IPS-18c (cell line): ENCODE measurements at regions not wholly inside any gene's neighbourhood (a gene's known extent, or its start where the extent isn't known, plus 50 kb on each side); places are given as distances from the start of the nearest gene placed in this dataset.

Experiments used
- H3K4me3 ChIP-seq: 2 replicates; pipeline ENCODE4 v1.7.0; 2013; ENCODE audit warnings: low read depth, mild to moderate bottlenecking, low read length, moderate library complexity; ENCODE audit not compliant: insufficient read depth
- H3K9me3 ChIP-seq: one replicate; pipeline ENCODE4 v1.6.1; 2013; ENCODE audit warnings: mild to moderate bottlenecking, low read length, moderate library complexity; ENCODE audit not compliant: control insufficient read depth, insufficient read depth

GRCh38 chr2:128628206-128628605 lies 309.5 kb upstream of the HS6ST1 start:
- Histone ChIP-seq H3K4me3 (no peak overlapping the region), H3K9me3 (no peaks in the 10 kb centered on the region)

GRCh38 chr2:128628996-128629395 lies 310.3 kb upstream of the HS6ST1 start:
- Histone ChIP-seq H3K9me3 (no peaks in the 10 kb centered on the region), H3K4me3 (no peak overlapping the region)

GRCh38 chr2:128630974-128631697 lies 312.5 kb upstream of the HS6ST1 start:
- no peaks in the 10 kb centered on the region for H3K9me3 ChIP-seq
- no peak overlapping the region for H3K4me3 ChIP-seq

- Histone ChIP-seq H3K4me3 (no peak overlapping the region), H3K9me3 (no peaks in the 10 kb centered on the region)
These were observed 313.2 kb upstream of the HS6ST1 start for GRCh38 chr2:128631698-128632500.

- Histone ChIP-seq H3K4me3 (no peak overlapping the region), H3K9me3 (no peaks in the 10 kb centered on the region)
These were observed 313.8 kb upstream of the HS6ST1 start for GRCh38 chr2:128632501-128632800.

GRCh38 chr2:128633501-128633900 lies 314.8 kb upstream of the HS6ST1 start:
- Histone ChIP-seq H3K4me3 (no peak overlapping the region), H3K9me3 (no peaks in the 10 kb centered on the region)

- Histone ChIP-seq H3K4me3 (no peak overlapping the region), H3K9me3 (no peaks in the 10 kb centered on the region)
These were observed 316.8 kb upstream of the HS6ST1 start for GRCh38 chr2:128635361-128635900.

- Histone ChIP-seq H3K4me3 (no peak overlapping the region), H3K9me3 (no peaks in the 10 kb centered on the region)
These were observed 318.1 kb upstream of the HS6ST1 start for GRCh38 chr2:128636802-128637147.

GRCh38 chr2:128637481-128638155 lies 318.9 kb upstream of the HS6ST1 start:
- no peak overlapping the region for H3K4me3 ChIP-seq
- H3K9me3 ChIP-seq = no peaks in the 10 kb centered on the region

GRCh38 chr2:128638341-128639119 lies 319.9 kb upstream of the HS6ST1 start:
- no peak overlapping the region for H3K4me3 ChIP-seq
- H3K9me3 ChIP-seq = no peaks in the 10 kb centered on the region

GRCh38 chr2:128639120-128639477 lies 320.4 kb upstream of the HS6ST1 start:
- Histone ChIP-seq H3K4me3 (no peak overlapping the region), H3K9me3 (no peaks in the 10 kb centered on the region)

- no peak overlapping the region for H3K4me3 ChIP-seq
- H3K9me3 ChIP-seq = no peaks in the 10 kb centered on the region
These were observed 321.0 kb upstream of the HS6ST1 start for GRCh38 chr2:128639693-128640092.

GRCh38 chr2:128640166-128640844 lies 321.6 kb upstream of the HS6ST1 start:
- Histone ChIP-seq H3K4me3 (no peak overlapping the region), H3K9me3 (no peaks in the 10 kb centered on the region)

GRCh38 chr2:128640845-128641360 lies 322.2 kb upstream of the HS6ST1 start:
- Histone ChIP-seq H3K9me3 (no peaks in the 10 kb centered on the region), H3K4me3 (no peak overlapping the region)

GRCh38 chr2:128641421-128642080 lies 322.9 kb upstream of the HS6ST1 start:
- H3K9me3 ChIP-seq = no peaks in the 10 kb centered on the region
- H3K4me3 ChIP-seq = no peak overlapping the region

- H3K4me3 ChIP-seq = no peak overlapping the region
- H3K9me3 ChIP-seq = no peaks in the 10 kb centered on the region
These were observed 323.6 kb upstream of the HS6ST1 start for GRCh38 chr2:128642316-128642715.
